ENCODE measurements at regions not wholly inside any gene's neighbourhood (a gene's known extent, or its start where the extent isn't known, plus 50 kb on each side); places are given as distances from the start of the nearest gene placed in this dataset.

- no peaks in the 10 kb centered on the region for H3K9me3 ChIP-seq
- intact Hi-C loops (cut with DNase I): no loop called here
- ATAC-seq (no peak), DNase-seq (no peak)
- 77 to 83% (median 81%) methylated on average over 6 of the region's 6 CpGs for WGBS, 3 donors
- H3K27ac ChIP-seq: no peak overlapping the region
- TF ChIP-seq CTCF (IDR thresholded peaks at IDR 0.05): no peak
- H3K27me3 ChIP-seq (ENCODE audit: insufficient read depth in 3 of 3, low read length in 2 of 3): no peaks in the 10 kb centered on the region
- no peak overlapping the region for H3K4me3 ChIP-seq
- H3K4me1 ChIP-seq: no peaks in the 10 kb centered on the region
- H3K36me3 ChIP-seq (ENCODE audit: insufficient read depth in 1 of 2, low read depth in 1 of 2): no peaks in the 10 kb centered on the region
Measured at GRCh38 chr18:1578505-1578904, 673.8 kb downstream of the ADCYAP1 start.

GRCh38 chr18:1581581-1581980, 676.9 kb downstream of the ADCYAP1 start:
- Histone ChIP-seq H3K27me3 (ENCODE audit: insufficient read depth in 3 of 3, low read length in 2 of 3) (no peaks in the 10 kb centered on the region), H3K36me3 (ENCODE audit: insufficient read depth in 1 of 2, low read depth in 1 of 2) (no peaks in the 10 kb centered on the region), H3K4me1 (no peaks in the 10 kb centered on the region), H3K27ac (no peak overlapping the region), H3K4me3 (no peak overlapping the region), H3K9me3 (no peaks in the 10 kb centered on the region)
- ATAC-seq: no peak
- intact Hi-C loops (cut with DNase I): loop anchor here (5.0 to 10.0 kb wide), 2 partner anchors 961 to 963 kb away; no protein-coding TSS in a partner anchor
- TF ChIP-seq CTCF (IDR thresholded peaks at IDR 0.05): no peak
- no peak for DNase-seq
- WGBS, 3 donors: 48 to 61% (median 53%) methylated on average over 1 of the region's 1 CpG

GRCh38 chr18:1585881-1586488, 681.3 kb downstream of the ADCYAP1 start:
- DNase-seq (no peak), ATAC-seq (no peak)
- Histone ChIP-seq H3K36me3 (ENCODE audit: insufficient read depth in 1 of 2, low read depth in 1 of 2) (no peaks in the 10 kb centered on the region), H3K4me1 (no peaks in the 10 kb centered on the region), H3K27ac (no peak overlapping the region), H3K4me3 (no peak overlapping the region), H3K27me3 (ENCODE audit: insufficient read depth in 3 of 3, low read length in 2 of 3) (no peaks in the 10 kb centered on the region), H3K9me3 (no peaks in the 10 kb centered on the region)
- intact Hi-C loops (cut with DNase I): loop anchor here in 1 of 2 donors (10.0 kb wide), 1 partner anchor 959 kb away; no protein-coding TSS in a partner anchor
- TF ChIP-seq CTCF (IDR thresholded peaks at IDR 0.05): peak; percentile 33
- WGBS, 3 donors: 4 to 5% (median 5%) methylated on average over 7 of the region's 7 CpGs

- no peak for TF ChIP-seq CTCF (IDR thresholded peaks at IDR 0.05)
- DNase-seq (no peak), ATAC-seq (no peak)
- Histone ChIP-seq H3K27ac (no peak overlapping the region), H3K36me3 (ENCODE audit: insufficient read depth in 1 of 2, low read depth in 1 of 2) (no peaks in the 10 kb centered on the region), H3K27me3 (ENCODE audit: insufficient read depth in 3 of 3, low read length in 2 of 3) (no peaks in the 10 kb centered on the region), H3K4me1 (no peaks in the 10 kb centered on the region), H3K4me3 (no peak overlapping the region), H3K9me3 (no peaks in the 10 kb centered on the region)
- WGBS, 3 donors: 57 to 76% (median 70%) methylated on average over 3 of the region's 3 CpGs
- intact Hi-C loops (cut with DNase I): no loop called here
Measured at GRCh38 chr18:1593091-1593490, 688.4 kb downstream of the ADCYAP1 start.

GRCh38 chr18:1595195-1595594, 690.5 kb downstream of the ADCYAP1 start:
- intact Hi-C loops (cut with DNase I): no loop called here
- TF ChIP-seq CTCF (IDR thresholded peaks at IDR 0.05): no peak
- no peak overlapping the region for H3K27ac ChIP-seq
- no peaks in the 10 kb centered on the region for H3K9me3 ChIP-seq
- no peak for ATAC-seq
- no peaks in the 10 kb centered on the region for H3K4me1 ChIP-seq
- DNase-seq: no peak
- no peaks in the 10 kb centered on the region for H3K36me3 ChIP-seq (ENCODE audit: insufficient read depth in 1 of 2, low read depth in 1 of 2)
- H3K4me3 ChIP-seq: no peak overlapping the region
- 33 to 53% (median 49%) methylated on average over 1 of the region's 1 CpG for WGBS, 3 donors
- H3K27me3 ChIP-seq (ENCODE audit: insufficient read depth in 3 of 3, low read length in 2 of 3): no peaks in the 10 kb centered on the region
